Erythroblast (primary cell): ENCODE measurements at regions not wholly inside any gene's neighbourhood (a gene's known extent, or its start where the extent isn't known, plus 50 kb on each side); places are given as distances from the start of the nearest gene placed in this dataset.

Source experiments
- DNase-seq, 2 experiments: peaks; one replicate each; lab custom pipeline; 2025; lab: John Stamatoyannopoulos, UW
- GATA1 ChIP-seq: IDR thresholded peaks from 2 replicates; pipeline ENCODE4 v1.6.1; 2011; ENCODE audit warnings: low read depth, mild to moderate bottlenecking, control low read depth, low read length, moderate library complexity
- POLR2A ChIP-seq: IDR thresholded peaks from 2 replicates; pipeline ENCODE4 v1.6.1; 2011; ENCODE audit warnings: mild to moderate bottlenecking, low read length

- no peak for TF ChIP-seq POLR2A
- no peak for TF ChIP-seq GATA1
- DNase-seq: no peak
Observed at GRCh38 chr12:127445581-127446139, 821.3 kb upstream of the TMEM132C start.

- no peak for DNase-seq
- TF ChIP-seq POLR2A (no peak), GATA1 (no peak)
Observed at GRCh38 chr12:127448906-127449305, 818.1 kb upstream of the TMEM132C start.

GRCh38 chr12:127450826-127451225 is 816.1 kb upstream of the TMEM132C start:
- no peak for DNase-seq
- TF ChIP-seq POLR2A (no peak), GATA1 (no peak)

- TF ChIP-seq GATA1 (no peak), POLR2A (no peak)
- no peak for DNase-seq
Observed at GRCh38 chr12:127455347-127456265, 811.4 kb upstream of the TMEM132C start.

GRCh38 chr12:127457726-127458125 is 809.2 kb upstream of the TMEM132C start:
- DNase-seq: no peak
- TF ChIP-seq POLR2A (no peak), GATA1 (no peak)

- no peak for TF ChIP-seq GATA1
- TF ChIP-seq POLR2A: no peak
- no peak for DNase-seq
Observed at GRCh38 chr12:127459166-127459565, 807.8 kb upstream of the TMEM132C start.

GRCh38 chr12:127459687-127460086 is 807.3 kb upstream of the TMEM132C start:
- no peak for DNase-seq
- no peak for TF ChIP-seq GATA1

GRCh38 chr12:127463237-127463636 is 803.7 kb upstream of the TMEM132C start:
- DNase-seq: no peak
- TF ChIP-seq GATA1 (no peak), POLR2A (no peak)

- TF ChIP-seq GATA1: no peak
- TF ChIP-seq POLR2A: no peak
Observed at GRCh38 chr12:127469331-127469730, 797.6 kb upstream of the TMEM132C start.

GRCh38 chr12:127473766-127474165 is 793.2 kb upstream of the TMEM132C start:
- TF ChIP-seq POLR2A (no peak), GATA1 (no peak)
- no peak for DNase-seq

More at GRCh38 chr12:127469331-127469730, 797.6 kb upstream of the TMEM132C start:
- no peak for DNase-seq

- no peak for TF ChIP-seq GATA1
- no peak for TF ChIP-seq POLR2A
- no peak for DNase-seq
Observed at GRCh38 chr12:127479256-127479655, 787.7 kb upstream of the TMEM132C start.

- TF ChIP-seq GATA1 (no peak), POLR2A (no peak)
- DNase-seq: no peak
Observed at GRCh38 chr12:127480775-127481314, 786.1 kb upstream of the TMEM132C start.

- TF ChIP-seq GATA1: no peak
- no peak for TF ChIP-seq POLR2A
- DNase-seq: no peak
Observed at GRCh38 chr12:127482950-127483349, 784.0 kb upstream of the TMEM132C start.

GRCh38 chr12:127485528-127485927 is 781.4 kb upstream of the TMEM132C start:
- TF ChIP-seq POLR2A (no peak), GATA1 (no peak)
- no peak for DNase-seq

GRCh38 chr12:127487031-127487430 is 779.9 kb upstream of the TMEM132C start:
- DNase-seq: no peak
- TF ChIP-seq POLR2A (no peak), GATA1 (no peak)
